Esophagus mucosa (tissue), 1 donor: ENCODE measurements at regions not wholly inside any gene's neighbourhood (a gene's known extent, or its start where the extent isn't known, plus 50 kb on each side); places are given as distances from the start of the nearest gene placed in this dataset.
"Not testable (repeated sequence)": the region's sequence is repeated elsewhere in the genome, so short reads cannot be mapped to it uniquely, and the experiment has no call there.

ENCODE experiments used
- ATAC-seq: fragments of 200-7000 bp; cut with Tn5 transposase; one replicate; pipeline ENCODE4 v1.9.1; 2020
- donor health status: DM: yes; HTN: yes; CAD: no.

DNA sequence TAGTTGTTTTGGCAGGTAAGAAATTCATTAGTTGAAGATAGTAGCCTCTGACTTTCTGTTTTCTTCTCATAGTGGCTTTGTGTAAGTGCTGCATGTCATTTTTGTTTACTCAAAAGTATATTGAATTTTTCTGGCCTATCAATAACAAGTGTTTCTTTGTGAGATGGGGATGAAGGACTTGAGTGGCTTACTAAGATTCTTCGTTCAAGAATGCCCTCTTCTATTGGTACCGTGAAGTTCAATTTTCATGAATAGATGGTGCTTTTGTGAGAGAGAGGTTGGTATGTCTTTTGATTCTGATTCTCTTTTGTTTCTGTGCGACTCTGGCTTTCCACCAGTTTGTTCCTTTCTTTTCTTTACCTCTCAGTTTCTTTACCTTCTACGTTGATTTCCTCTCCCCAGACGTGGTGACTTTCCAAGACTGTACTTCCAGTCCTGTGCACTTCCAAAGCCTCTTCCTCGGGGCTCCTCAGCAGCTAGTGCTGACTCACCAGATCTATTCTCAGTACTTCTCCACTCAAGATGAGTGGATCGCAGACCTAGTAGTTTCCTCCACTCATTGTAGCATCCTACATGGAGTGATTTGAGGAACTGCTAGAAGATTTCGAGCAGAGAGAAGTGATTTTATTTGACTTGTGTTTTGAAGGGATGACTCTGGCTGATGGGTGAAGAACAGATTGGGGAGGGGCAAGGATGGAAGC, 82.0 kb upstream of the EPHB3 start:
- no peak for ATAC-seq

DNA sequence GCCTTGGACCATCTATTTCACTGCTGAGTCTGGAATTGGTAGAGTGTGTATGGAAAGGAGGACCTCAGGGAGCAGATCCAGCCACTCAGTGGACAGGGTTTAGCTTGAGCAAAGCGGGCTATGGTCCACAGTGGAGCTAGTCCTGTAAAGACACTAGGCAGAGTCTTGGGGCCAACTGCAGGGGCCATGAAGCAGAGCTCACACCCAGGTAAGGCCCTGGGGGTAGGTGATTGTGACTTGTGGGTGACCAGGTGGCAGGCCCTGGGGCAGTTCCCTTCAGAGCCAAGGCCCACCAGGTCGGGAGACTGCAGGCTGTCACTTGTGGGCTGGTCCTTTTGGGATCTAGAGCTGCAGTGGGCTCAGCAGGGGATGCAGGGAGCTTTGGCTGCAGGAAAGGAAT, 80.8 kb upstream of the EPHB3 start:
- ATAC-seq: no peak

DNA sequence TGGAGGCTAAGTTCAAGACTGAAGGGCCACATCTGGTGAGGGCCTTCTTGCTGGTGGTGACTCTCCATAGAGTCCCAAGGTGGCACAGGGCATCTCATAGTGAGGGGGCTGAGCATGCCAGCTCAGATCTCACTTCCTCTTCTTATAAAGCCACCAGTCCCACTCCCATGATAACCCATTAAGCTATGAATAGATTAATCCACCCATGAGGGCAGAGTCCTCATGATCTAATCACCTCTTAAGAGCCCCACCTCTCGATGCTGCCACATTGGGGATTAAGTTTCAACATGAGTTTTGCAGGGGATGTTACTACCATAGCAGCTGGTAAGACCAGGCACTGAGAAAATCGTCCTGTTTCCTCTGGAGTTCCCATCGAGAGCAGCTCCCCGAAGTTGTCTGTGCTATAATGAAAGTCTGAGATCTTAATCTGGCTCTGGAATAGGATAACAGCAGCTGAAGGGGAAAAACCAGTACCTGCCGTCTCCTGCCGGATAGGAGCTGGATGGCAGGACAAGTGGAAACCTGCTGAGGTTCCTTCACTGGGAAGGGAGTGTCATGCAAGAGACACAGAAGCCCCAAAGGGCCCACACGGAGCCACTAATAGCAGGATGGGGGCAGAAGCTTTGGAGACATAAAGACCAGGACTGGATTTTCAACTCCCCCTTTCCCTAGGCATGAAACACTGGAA, 79.5 kb upstream of the EPHB3 start:
- ATAC-seq: peak; percentile 70

DNA sequence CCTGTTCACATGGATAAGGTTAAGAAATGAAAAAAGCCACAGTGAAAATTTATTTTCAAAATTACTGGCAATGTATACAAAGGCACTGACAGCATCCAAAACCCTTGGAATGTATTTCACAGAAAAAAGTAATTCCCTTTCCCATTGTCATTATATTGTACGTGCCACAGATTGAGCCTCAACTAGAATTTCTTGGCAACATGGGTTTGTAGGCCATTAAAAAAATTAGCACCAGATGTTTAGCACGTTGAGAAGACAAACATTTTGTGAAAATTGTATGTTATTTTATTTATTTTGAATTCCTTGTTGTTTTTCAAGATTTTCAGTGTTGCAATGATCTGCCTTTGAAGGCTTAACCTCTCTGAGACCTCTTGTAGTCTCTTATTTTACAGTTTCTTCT, 76.3 kb upstream of the EPHB3 start:
- ATAC-seq: no peak

DNA sequence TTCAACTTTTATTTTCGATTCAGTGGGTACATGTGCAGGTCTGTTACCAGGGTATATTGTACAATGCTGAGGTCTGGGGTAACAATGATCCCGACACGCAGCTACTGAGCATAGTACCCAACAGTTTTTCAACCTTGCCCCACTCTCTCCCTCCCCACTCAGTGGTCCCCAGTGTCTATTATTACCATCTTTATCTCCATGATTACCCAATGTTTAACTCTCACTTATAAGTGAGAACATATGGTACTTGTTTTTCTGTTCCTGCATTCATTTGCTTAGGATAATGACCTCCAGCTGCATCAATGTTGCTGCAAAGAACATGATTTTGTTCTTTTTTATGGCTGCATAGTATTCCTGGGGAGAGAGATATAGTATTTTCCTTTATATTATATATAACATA, 75.7 kb upstream of the EPHB3 start:
- ATAC-seq: no peak

DNA sequence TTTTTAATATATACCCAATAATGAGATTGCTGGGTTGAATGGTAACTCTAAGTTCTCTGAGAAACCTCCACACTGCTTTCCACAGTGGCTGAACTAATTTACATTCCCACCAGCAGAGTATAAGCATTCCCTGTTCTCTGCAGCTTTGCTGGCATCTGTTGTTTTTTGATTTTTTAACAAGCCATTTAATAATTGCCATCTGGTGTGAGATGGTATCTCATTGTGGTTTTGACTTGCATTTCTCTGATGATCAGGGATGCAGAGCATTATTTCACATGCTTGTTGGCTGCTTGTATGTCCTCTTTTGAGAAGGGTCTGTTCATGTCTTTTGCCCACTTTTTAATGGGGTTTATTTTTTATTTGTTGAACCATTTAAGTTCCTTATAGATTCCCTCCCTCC, 75.0 kb upstream of the EPHB3 start:
- no peak for ATAC-seq

DNA sequence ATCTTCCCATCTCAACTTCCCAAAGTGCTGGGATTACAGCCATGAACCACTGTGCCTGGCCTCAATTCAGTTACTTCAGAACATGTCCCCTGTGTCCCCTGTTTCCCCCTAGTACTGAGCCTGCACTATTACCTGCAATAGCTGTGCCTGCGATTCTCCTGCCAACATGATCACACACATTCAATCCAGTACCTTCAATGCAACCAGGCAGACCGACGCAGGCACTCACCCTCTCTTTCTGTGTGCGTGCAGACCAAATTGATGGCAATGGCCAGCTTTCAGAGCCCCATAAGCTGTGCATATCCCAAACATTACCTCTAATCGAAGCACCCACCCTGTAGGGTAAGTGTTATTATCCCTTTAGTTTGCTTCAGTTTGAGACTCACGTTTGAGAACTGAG, 73.0 kb upstream of the EPHB3 start:
- no peak for ATAC-seq

DNA sequence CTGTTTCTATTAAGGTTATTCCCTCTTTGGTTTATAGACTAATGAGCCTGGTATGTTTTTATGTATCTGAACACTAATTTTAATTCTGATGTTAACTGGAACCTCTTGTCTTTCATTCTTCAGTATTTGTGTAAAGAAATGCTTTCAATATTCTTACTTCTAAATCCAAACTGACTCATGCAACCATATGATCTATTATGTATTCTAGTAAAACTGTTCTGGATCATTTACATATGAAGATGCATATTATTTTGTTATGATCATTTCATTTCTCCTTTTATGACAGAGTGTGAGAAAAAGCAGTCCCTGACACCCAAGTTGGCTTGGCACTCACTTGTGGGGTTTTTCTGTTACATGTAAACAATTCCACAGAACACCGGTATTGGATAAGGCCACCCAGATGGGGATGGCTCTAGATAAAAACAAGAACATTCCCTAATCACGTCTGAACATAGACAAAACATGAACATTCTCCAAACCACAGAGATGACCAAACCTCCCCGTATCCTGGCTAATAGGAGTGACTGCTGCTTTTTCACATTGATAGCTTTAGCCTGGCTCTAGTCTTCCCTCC, 72.2 kb upstream of the EPHB3 start:
- no peak for ATAC-seq

DNA sequence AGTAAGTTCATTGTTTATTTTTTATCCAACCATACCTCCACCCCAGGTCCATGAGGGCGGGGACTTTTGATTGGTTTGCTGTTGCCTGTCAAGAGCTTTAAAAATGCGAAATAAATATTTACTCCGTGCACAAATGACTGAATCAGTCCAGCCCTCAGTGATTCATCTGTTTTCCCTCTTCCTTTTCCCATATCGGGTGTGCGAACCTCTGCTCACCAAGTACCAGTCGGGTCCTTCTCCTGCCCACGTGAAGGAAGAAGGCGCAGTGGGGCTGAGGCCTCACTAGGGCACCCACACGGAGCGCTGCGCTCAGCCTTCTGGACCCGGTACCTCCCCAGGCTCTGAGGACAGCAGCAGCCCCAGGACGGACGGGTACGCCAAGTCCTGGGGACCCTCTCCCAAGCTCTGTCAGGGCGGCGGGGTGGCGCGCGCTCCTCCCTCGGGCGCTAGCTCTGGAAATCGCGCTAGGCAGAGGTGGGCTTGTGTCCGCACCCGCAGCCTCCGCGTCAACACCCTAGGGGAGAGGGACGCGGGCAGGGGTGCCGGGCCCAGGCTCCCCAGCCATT, 70.5 kb upstream of the EPHB3 start:
- peak; percentile 66 for ATAC-seq

DNA sequence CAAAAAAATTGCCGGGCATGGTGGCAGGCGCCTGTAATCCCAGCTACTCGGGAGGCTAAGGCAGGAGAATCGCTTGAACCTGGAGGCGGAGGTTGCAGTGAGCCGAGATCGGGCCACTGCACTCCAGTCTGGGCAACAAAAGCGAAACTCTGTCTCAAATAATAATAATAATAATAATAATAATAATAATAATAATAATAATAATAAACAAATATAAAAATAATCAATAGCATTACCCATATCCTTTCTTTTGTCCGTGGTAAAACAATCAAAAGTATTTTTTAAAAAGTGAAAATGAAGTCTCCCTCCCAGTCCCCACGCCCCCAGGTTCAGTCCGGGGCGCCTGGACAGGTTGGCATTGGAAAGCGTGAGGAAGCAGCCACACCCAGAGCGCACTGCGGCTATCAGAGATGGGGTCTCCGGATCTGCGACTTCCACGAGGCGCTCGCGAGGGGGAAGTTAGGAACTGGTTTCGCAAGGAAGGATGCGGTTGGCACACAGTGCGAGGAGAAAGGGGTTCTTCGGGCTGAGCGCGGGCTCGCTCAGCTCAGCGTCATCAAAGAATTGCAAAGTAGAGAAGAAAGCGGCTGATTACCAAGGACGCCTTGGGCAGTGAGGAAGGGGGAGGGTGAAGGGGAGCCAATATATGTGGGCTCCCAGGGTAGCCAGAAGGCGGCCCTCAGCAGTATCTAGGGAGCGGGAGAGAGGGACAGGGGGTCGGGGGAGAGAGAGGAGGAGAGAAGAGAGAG, 69.5 kb upstream of the EPHB3 start:
- ATAC-seq: peak; percentile 39

DNA sequence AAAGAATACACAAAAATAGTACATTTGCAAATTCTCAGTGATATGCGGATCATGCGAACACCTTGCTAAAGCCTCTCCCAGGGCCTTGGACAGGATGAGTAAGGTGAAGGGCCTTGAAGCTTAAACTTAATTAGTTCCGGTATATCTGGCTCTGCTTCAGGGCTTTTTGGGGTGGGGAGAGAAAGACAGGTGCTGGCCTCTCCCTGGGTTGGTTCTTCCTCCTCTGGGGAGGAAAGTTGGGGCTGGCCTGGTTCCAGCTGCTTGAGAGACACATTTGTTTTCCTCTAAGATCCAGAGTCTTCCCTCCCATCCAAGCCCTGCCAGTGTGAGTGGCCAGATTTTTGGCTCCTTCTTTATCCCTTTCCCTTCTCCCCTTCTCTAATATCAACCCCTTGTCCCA, 64.7 kb upstream of the EPHB3 start:
- peak; percentile 84 for ATAC-seq

DNA sequence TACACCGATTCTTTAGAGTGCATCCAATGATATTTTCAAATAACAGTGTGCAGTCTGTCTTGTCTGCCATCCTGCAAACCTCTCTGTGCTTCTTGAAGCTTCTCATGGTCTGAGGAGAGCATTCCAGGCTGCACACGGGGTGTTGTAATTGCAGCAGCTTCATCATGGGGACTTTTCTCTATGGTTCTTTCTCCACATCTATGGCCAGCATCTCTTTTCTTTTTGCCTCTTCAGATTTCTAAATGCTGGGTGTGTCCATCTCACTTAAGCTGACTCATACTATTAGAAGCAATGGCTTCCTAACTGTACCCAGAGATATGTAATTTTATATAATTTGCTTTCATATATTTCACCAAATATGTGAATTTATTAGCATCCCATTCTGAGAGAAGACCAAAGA, 63.8 kb upstream of the EPHB3 start:
- ATAC-seq: no peak

DNA sequence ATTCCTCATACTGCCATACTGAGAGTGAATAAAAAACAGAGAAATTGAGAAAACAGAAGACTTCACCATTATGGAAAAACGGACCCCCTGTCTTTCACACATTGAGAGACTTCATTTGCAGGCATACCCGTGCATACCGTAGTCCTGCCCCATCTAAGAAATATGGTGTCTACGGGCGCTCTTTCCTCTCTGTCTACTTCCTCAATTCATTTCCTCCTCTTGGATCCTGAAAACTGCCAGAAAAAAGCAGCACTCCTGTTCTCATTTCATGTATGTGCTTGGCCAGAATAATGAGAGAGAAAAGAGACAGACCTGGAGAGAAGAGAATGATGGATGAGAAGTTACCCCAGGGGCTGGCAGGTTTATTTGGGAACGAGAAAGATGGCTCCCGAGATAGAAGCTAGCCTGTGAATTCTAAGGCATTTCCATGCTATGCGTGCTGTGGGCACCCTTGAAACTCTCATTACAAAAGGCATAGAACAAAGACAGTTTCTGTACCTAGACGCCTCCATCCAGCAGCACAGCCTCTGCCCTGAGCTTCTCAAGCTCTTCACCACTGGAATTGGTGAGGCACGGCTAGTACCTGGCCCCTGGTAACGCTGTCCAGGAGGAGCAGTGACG, 62.5 kb upstream of the EPHB3 start:
- no peak for ATAC-seq

DNA sequence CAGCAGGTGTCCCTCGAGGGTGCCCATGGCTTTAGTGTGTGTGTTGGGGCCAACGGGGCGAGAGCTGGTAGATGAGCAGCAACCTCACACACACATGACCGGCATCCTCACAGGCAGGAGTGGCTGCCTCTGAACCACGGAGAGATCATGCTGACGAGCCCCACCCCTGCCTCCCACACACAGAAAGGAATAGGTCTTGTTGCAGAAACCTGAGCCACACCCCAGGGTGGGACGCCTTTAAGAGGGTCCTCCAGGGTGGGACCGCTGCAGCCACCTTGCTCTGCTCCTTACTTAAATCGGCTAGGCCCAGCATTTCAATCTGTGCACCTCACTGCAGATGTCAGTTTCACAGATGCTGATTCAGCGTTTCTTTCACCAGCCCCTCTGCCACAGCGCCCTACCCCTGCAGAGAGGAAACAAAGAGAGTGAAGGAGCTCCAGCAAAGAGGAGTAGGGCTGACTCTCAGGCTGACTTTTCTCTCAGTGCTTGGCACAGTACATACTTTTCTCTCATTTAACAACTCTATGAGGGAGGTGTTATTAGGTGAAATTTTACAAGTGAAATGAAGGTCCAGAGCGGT, 61.2 kb upstream of the EPHB3 start:
- peak; percentile 50 for ATAC-seq

DNA sequence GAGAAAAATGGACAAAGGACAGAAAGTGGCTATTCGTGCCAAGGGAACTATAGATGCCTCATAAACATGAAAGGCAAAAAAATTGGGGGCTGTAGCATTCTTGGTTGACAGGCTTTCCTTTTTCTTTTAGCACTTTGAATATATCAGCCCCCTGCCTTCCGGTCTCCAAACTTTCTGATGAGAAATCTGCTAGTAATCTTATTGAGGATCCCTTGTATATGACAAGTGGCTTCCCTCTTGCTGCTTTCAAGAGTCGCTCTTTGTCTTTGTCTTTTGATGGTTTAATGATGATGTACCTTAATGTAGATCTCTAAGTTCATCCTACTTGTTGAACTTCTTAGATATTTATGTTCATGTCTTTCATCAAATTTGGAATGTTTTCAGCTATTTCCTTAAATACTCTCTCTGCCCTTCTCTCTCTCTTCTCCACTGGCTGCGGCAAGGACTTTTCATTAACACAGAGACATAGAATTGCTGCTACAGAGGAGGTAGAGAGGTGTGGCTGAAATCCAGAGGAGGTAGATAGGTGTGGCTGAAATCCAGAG, 59.4 kb upstream of the EPHB3 start:
- ATAC-seq: no peak

DNA sequence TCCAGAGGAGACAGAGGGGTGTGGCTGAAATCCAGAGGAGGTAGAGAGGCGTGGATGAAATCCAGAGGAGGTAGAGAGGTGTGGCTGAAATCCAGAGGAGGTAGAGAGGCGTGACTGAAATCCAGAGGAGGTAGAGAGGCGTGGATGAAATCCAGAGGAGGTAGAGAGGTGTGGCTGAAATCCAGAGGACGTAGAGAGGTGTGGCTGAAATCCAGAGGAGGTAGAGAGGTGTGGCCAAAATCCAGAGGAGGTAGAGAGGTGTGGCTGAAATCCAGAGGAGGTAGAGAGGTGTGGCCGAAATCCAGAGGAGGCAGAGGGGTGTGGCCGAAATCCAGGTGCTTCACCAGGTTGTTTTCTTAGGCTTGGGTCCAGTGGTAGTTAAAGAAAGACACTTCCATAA, 58.7 kb upstream of the EPHB3 start:
- not testable (repeated sequence) for ATAC-seq

DNA sequence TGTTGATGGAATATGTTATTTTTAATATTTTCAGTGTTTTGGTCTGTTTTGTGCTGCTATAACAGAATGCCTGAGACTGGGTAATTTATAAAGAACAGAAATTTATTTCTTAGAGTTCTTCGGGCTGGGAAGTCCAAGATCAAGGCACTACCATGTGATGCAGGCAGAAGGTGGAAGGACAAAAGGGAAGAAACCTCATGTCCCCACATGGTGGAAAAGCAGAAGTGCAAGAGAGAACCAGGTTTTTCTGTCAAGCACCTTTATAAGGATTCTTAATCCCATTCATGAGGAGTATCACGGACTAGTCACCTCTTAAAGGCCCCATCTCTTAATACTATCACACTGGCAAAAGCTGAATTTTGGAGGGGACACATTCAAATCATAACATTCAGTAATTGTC, 57.9 kb upstream of the EPHB3 start:
- no peak for ATAC-seq

DNA sequence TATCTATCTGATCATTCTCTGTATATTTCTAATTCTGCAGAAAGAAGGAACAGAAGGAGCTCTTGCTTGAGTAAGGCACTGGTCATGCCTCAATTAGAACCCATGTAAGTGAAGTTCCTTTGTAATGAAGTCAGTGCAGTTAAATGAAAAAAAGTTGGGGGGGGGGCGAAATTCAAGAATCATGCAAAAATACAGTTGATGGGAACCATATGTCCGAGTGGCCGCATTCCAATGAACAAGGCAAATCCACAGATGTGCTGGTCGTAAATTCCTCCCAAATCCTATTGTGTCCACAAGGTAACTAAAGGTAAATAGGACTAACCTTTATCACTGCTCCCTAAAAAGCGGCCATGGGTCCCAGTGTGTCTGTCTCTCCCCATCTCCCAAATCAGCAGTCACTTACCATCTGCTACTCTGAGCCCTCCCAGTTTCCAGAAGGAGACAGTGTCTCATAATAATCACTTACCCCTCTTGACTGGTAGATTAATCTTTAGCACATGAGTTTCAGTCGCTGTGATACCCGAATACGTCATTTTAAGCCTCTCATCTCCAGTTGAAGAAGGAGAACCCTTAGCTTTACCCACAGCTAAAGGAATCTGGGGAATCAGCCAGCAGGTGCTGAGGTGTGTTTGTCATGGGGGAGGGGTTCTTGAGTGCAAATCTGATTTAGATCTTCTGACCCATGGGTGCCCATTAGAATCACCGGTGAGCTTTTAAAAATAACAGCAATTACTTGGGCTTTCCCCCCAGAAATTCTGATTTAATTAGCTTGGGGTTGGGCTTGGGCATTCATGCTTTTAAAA, 56.3 kb upstream of the EPHB3 start:
- ATAC-seq: no peak

DNA sequence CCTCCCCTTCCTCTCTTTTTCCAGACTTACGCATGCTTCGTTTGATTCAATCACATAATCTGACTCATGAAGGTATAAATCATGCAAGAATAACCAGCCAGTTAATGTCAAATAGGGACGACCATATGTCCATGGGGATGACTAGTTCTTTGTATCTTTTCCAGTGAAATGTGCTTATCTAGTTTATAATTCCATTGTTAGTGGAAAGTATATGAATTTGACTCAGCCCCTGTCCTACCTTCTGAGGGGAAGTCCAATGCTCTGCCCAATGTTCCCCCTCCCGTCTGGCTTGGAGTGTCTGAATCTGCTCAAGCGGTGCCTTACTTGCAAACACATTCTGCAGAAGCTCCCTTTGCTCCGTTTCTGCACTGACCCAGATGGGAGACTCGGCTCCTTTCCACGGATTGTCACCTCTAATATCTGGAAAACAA, 55.0 kb upstream of the EPHB3 start:
- no peak for ATAC-seq

DNA sequence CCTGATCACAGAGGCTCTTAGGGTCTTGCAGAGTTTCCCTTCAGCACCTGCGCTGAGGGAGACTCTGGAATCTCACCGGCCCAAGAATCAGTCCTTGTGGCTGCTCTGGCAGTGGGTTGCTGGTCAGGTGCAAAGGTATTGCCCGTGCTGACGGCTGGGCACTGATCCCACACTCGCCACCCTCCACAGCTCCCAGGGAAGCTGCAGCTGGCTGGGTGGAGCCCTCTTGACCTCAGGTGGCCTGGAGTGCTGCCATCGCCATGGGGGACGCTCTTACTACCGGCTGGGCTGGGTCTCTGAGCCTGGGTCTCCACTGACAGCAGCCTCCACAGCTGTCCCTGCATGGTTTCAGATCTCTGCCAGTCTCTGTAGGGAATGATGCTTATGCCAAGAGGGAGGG, 52.6 kb upstream of the EPHB3 start:
- no peak for ATAC-seq

DNA sequence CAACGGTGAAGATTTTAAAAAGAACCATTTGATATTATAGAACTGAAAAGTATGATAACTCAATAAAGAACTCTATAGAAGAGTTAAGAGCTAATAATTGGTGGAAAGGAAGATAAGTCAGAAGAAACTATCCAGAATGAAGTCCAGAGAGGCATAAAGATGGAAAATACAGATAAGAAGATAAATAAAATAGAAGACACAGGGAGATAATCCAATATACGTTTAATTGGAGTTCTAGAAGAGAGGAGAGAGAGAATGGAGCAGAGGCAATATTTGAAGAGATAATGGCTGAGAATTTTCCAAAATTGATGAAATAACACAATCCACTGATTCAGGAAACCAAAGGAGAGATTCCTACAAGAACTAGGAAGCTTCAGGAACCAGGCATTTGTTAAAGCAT, 49.8 kb upstream of the EPHB3 start:
- no peak for ATAC-seq
